ENCODE measurements at regions not wholly inside any gene's neighbourhood (a gene's known extent, or its start where the extent isn't known, plus 50 kb on each side); places are given as distances from the start of the nearest gene placed in this dataset.

- intact Hi-C loops (cut with DNase I): no loop called here
Observed at GRCh38 chr9:107647141-107647540, 157.6 kb upstream of the KLF4 start.

DNA sequence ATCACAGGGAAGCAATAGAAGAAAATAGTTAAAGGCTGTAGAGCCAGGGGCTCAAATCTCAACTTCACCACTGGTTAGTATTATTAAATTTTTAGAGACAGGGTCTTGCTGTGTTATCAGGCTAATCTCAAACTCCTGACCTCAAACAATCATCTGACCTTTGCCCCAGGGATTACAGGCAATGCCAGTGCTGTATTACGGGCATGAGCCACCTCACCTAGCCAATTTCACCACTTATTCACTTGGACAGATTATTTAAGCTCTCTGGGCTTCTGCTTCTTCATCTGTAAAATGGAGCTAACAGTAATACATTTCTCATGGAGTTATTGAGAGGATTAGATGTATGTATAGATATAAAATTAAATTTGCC lies 155.9 kb upstream of the KLF4 start:
- H3K27me3 ChIP-seq: no peaks in the 10 kb centered on the region
- H3K4me3 ChIP-seq: no peak overlapping the region
- intact Hi-C loops (cut with DNase I): no loop called here
- DNase-seq: no peak
- H3K27ac ChIP-seq: no peak overlapping the region
- no peaks in the 10 kb centered on the region for H3K9me3 ChIP-seq
- no peaks in the 10 kb centered on the region for H3K36me3 ChIP-seq
- H3K4me1 ChIP-seq: no peaks in the 10 kb centered on the region
- TF ChIP-seq, protein P1, sequence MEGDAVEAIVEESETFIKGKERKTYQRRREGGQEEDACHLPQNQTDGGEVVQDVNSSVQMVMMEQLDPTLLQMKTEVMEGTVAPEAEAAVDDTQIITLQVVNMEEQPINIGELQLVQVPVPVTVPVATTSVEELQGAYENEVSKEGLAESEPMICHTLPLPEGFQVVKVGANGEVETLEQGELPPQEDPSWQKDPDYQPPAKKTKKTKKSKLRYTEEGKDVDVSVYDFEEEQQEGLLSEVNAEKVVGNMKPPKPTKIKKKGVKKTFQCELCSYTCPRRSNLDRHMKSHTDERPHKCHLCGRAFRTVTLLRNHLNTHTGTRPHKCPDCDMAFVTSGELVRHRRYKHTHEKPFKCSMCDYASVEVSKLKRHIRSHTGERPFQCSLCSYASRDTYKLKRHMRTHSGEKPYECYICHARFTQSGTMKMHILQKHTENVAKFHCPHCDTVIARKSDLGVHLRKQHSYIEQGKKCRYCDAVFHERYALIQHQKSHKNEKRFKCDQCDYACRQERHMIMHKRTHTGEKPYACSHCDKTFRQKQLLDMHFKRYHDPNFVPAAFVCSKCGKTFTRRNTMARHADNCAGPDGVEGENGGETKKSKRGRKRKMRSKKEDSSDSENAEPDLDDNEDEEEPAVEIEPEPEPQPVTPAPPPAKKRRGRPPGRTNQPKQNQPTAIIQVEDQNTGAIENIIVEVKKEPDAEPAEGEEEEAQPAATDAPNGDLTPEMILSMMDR (IDR thresholded peaks at IDR 0.05): no peak
- no peak overlapping the region for H3K9ac ChIP-seq (ENCODE audit: low read depth in 2 of 2, low read length in 2 of 2)

More at GRCh38 chr9:107647141-107647540, 157.6 kb upstream of the KLF4 start:
- Histone ChIP-seq H3K4me1 (no peaks in the 10 kb centered on the region), H3K27ac (no peak overlapping the region), H3K36me3 (no peaks in the 10 kb centered on the region), H3K4me3 (no peak overlapping the region), H3K9me3 (no peaks in the 10 kb centered on the region), H3K9ac (ENCODE audit: low read depth in 2 of 2, low read length in 2 of 2) (no peak overlapping the region), H3K27me3 (no peaks in the 10 kb centered on the region)
- no peak for DNase-seq
- TF ChIP-seq, protein P1 (IDR thresholded peaks at IDR 0.05): no peak

GRCh38 chr9:107644733-107645463 lies 155.3 kb upstream of the KLF4 start:
- H3K9ac ChIP-seq (ENCODE audit: low read depth in 2 of 2, low read length in 2 of 2): no peak overlapping the region
- no peaks in the 10 kb centered on the region for H3K4me1 ChIP-seq
- TF ChIP-seq, protein P1 (IDR thresholded peaks at IDR 0.05): no peak
- H3K27me3 ChIP-seq: no peaks in the 10 kb centered on the region
- H3K4me3 ChIP-seq: no peak overlapping the region
- no peaks in the 10 kb centered on the region for H3K36me3 ChIP-seq
- no peaks in the 10 kb centered on the region for H3K9me3 ChIP-seq
- intact Hi-C loops (cut with DNase I): no loop called here
- DNase-seq: peak; percentile 53
- H3K27ac ChIP-seq: no peak overlapping the region

- DNase-seq: no peak
- Histone ChIP-seq H3K9me3 (no peaks in the 10 kb centered on the region), H3K36me3 (no peaks in the 10 kb centered on the region), H3K27me3 (no peaks in the 10 kb centered on the region), H3K9ac (ENCODE audit: low read depth in 2 of 2, low read length in 2 of 2) (peak overlapping the region in 1 of 2 donors; percentile 73), H3K4me3 (no peak overlapping the region), H3K27ac (peak overlapping the region; percentile 78), H3K4me1 (peaks cover 3% of the 10 kb centered on the region)
- intact Hi-C loops (cut with DNase I): no loop called here
- TF ChIP-seq, protein P1 (IDR thresholded peaks at IDR 0.05): no peak
Observed at GRCh38 chr9:107639426-107639825, 149.9 kb upstream of the KLF4 start.

DNA sequence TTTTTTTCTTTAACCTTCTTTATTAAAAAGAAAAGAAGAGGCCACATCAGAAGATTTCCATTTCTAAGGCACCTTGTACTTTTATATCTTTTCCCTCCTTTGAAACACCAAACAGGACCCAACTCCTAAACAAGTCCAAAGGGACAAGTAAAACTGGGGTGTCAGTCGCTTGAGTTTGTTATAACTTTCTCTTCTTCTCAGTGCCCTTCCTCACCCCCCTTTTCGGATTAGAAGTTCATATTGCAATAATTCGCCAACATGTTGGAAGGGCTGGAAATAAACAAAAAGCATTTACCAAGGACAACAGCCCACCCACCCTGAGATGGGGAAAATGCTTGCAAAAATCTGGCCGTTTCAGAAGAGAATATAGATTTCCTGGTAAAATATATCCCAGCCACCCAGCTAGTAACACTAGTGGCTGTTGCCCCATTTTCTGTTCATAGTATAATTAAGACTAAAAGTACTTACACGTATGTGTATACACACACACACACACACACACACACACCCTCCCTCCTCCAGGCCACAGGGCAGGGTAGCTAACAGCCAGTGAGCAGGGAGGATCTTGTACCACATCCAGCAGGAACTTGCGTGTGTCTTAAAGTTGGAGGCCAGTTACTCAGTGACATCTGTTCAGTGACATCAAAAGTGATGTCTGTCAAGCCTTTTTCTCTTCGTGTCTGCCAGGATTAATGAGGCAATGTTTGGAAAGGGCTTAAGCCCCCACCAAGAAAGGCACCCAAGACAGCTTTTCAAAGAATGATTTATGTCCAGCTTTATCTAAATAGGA lies 149.1 kb upstream of the KLF4 start:
- peak overlapping the region; percentile 78 for H3K27ac ChIP-seq
- H3K4me1 ChIP-seq: peaks cover 3% of the 10 kb centered on the region
- no peaks in the 10 kb centered on the region for H3K9me3 ChIP-seq
- no peaks in the 10 kb centered on the region for H3K36me3 ChIP-seq
- peak overlapping the region; percentile 24 for H3K4me3 ChIP-seq
- TF ChIP-seq, protein P1 (IDR thresholded peaks at IDR 0.05): no peak
- intact Hi-C loops (cut with DNase I): no loop called here
- no peaks in the 10 kb centered on the region for H3K27me3 ChIP-seq
- H3K9ac ChIP-seq (ENCODE audit: low read depth in 2 of 2, low read length in 2 of 2): peak overlapping the region; percentile 57 to 73
- DNase-seq: peak; percentile 88
